CD4-positive, alpha-beta memory T cell (primary cell): ENCODE measurements at regions not wholly inside any gene's neighbourhood (a gene's known extent, or its start where the extent isn't known, plus 50 kb on each side); places are given as distances from the start of the nearest gene placed in this dataset.

Source experiments
- CTCF ChIA-PET: fragments of 350-600 bp; sonication (Branson Sonifier 250); formaldehyde crosslinking; loops from one replicate; lab custom pipeline; 2021; ENCODE audit warnings: inconsistent platforms; ENCODE audit not compliant: partially characterized antibody; lab: Charles Lee
- POLR2A ChIA-PET: fragments of 350-600 bp; sonication (Branson Sonifier 250); formaldehyde crosslinking; loops from one replicate; lab custom pipeline; 2021; ENCODE audit not compliant: partially characterized antibody; lab: Charles Lee
- DNase-seq, 5 donors: peaks; one replicate each; pipeline versions ENCODE4 v3.0.0 to v3.0.0-alpha.2; 2020 to 2022; ENCODE audit warnings: mixed read lengths in 1 of 5
- H3K27ac ChIP-seq: one replicate; pipeline ENCODE4 v1.7.0; 2013; ENCODE audit warnings: low read depth, low read length
- H3K27me3 ChIP-seq: 2 replicates; pipeline ENCODE4 v1.7.0; 2013; ENCODE audit warnings: mild to moderate bottlenecking, low read length, moderate library complexity; ENCODE audit not compliant: insufficient read depth
- H3K36me3 ChIP-seq: 2 replicates; pipeline ENCODE4 v1.7.0; 2013; ENCODE audit warnings: mild to moderate bottlenecking, low read length, moderate library complexity; ENCODE audit not compliant: insufficient read depth
- H3K4me1 ChIP-seq: 2 replicates; pipeline ENCODE4 v1.7.0; 2013; ENCODE audit warnings: mild to moderate bottlenecking, low read length, moderate library complexity; ENCODE audit not compliant: insufficient read depth
- H3K4me3 ChIP-seq, 2 donors: one replicate each; pipeline ENCODE4 v1.7.0; 2013; ENCODE audit warnings: low read length in 2 of 2, mild to moderate bottlenecking in 1 of 2
- H3K9me3 ChIP-seq, 2 donors: one replicate each; pipeline ENCODE4 v1.7.0; 2013; ENCODE audit warnings: low read length in 2 of 2, control low read depth in 1 of 2; ENCODE audit not compliant: control insufficient read depth in 1 of 2
- H3K27ac Mint-ChIP-seq, 7 donors: one replicate each; pipeline ENCODE4 v1.8.0; 2020 to 2021; ENCODE audit warnings: mixed read lengths in 7 of 7, mild to moderate bottlenecking in 6 of 7, inconsistent platforms in 3 of 7, moderate library complexity in 3 of 7
- H3K27me3 Mint-ChIP-seq, 2 donors: one replicate each; pipeline ENCODE4 v1.8.0; 2020 to 2021; ENCODE audit warnings: mixed read lengths in 2 of 2
- H3K36me3 Mint-ChIP-seq, 2 donors: one replicate each; pipeline ENCODE4 v1.8.0; 2020 to 2021; ENCODE audit warnings: mixed read lengths in 2 of 2, inconsistent platforms in 1 of 2, mild to moderate bottlenecking in 1 of 2
- H3K4me1 Mint-ChIP-seq, 4 donors: one replicate each; pipeline ENCODE4 v1.8.0; 2020 to 2021; ENCODE audit warnings: mixed read lengths in 4 of 4, mild to moderate bottlenecking in 1 of 4
- H3K4me3 Mint-ChIP-seq, 8 donors: one replicate each; pipeline ENCODE4 v1.8.0; 2020 to 2021; ENCODE audit warnings: mixed read lengths in 8 of 8, mild to moderate bottlenecking in 7 of 8, moderate library complexity in 6 of 8, inconsistent platforms in 3 of 8
- H3K9me3 Mint-ChIP-seq, 8 donors: one replicate each; pipeline ENCODE4 v1.8.0; 2020 to 2021; ENCODE audit warnings: mixed read lengths in 8 of 8, mild to moderate bottlenecking in 5 of 8, inconsistent platforms in 3 of 8, moderate library complexity in 1 of 8
- intact Hi-C: fragments of 100-400 bp; cut with micrococcal nuclease; formaldehyde crosslinking; loops from one replicate; pipeline ENCODE4 v1.15.1; 2023

GRCh38 chr18:5673616-5674015 is 129.8 kb upstream of the EPB41L3 start:
- Mint-ChIP-seq H3K4me3 (no peak overlapping the region), H3K27ac (no peak overlapping the region), H3K9me3 (peaks cover 0 to 2% (median 0%) of the 10 kb centered on the region in 8 donors)

GRCh38 chr18:5669585-5669984 is 125.8 kb upstream of the EPB41L3 start:
- Histone ChIP-seq H3K4me3 (no peak overlapping the region), H3K27me3 (no peaks in the 10 kb centered on the region), H3K9me3 (no peaks in the 10 kb centered on the region), H3K36me3 (no peaks in the 10 kb centered on the region), H3K27ac (no peak overlapping the region), H3K4me1 (no peaks in the 10 kb centered on the region)
- Mint-ChIP-seq H3K36me3 (no peaks in the 10 kb centered on the region), H3K4me3 (no peak overlapping the region), H3K4me1 (no peaks in the 10 kb centered on the region), H3K27ac (no peak overlapping the region), H3K9me3 (peaks cover 0 to 2% (median 0%) of the 10 kb centered on the region in 8 donors), H3K27me3 (no peaks in the 10 kb centered on the region)
- intact Hi-C loops: no loop called here
- DNase-seq: no peak
- POLR2A ChIA-PET: no interaction called here
- CTCF ChIA-PET: no interaction called here

More at GRCh38 chr18:5673616-5674015, 129.8 kb upstream of the EPB41L3 start:
- DNase-seq: no peak
- H3K27me3 Mint-ChIP-seq: no peaks in the 10 kb centered on the region
- POLR2A ChIA-PET: no interaction called here
- Histone ChIP-seq H3K4me3 (no peak overlapping the region), H3K4me1 (no peaks in the 10 kb centered on the region), H3K27ac (no peak overlapping the region), H3K36me3 (no peaks in the 10 kb centered on the region), H3K27me3 (no peaks in the 10 kb centered on the region), H3K9me3 (no peaks in the 10 kb centered on the region)
- H3K36me3 Mint-ChIP-seq: no peaks in the 10 kb centered on the region
- intact Hi-C loops: no loop called here
- no peaks in the 10 kb centered on the region for H3K4me1 Mint-ChIP-seq
- CTCF ChIA-PET: no interaction called here

GRCh38 chr18:5668087-5668715 is 124.4 kb upstream of the EPB41L3 start:
- Mint-ChIP-seq H3K27ac (no peak overlapping the region), H3K36me3 (no peaks in the 10 kb centered on the region), H3K9me3 (peaks cover 0 to 2% (median 0%) of the 10 kb centered on the region in 8 donors), H3K4me1 (no peaks in the 10 kb centered on the region), H3K4me3 (no peak overlapping the region), H3K27me3 (no peaks in the 10 kb centered on the region)
- Histone ChIP-seq H3K27ac (no peak overlapping the region), H3K4me1 (no peaks in the 10 kb centered on the region), H3K4me3 (no peak overlapping the region), H3K36me3 (no peaks in the 10 kb centered on the region), H3K9me3 (no peaks in the 10 kb centered on the region), H3K27me3 (no peaks in the 10 kb centered on the region)
- DNase-seq: no peak
- intact Hi-C loops: no loop called here
- ChIA-PET CTCF (no interaction called here), POLR2A (no interaction called here)

- H3K27me3 Mint-ChIP-seq: no peaks in the 10 kb centered on the region
- Histone ChIP-seq H3K27me3 (no peaks in the 10 kb centered on the region), H3K4me1 (no peaks in the 10 kb centered on the region), H3K9me3 (no peaks in the 10 kb centered on the region), H3K4me3 (no peak overlapping the region), H3K27ac (no peak overlapping the region), H3K36me3 (no peaks in the 10 kb centered on the region)
- no peaks in the 10 kb centered on the region for H3K4me1 Mint-ChIP-seq
- no peaks in the 10 kb centered on the region for H3K36me3 Mint-ChIP-seq
- DNase-seq: no peak
- peaks cover 0 to 2% (median 0%) of the 10 kb centered on the region in 8 donors for H3K9me3 Mint-ChIP-seq
- POLR2A ChIA-PET: no interaction called here
- CTCF ChIA-PET: no interaction called here
- H3K27ac Mint-ChIP-seq: no peak overlapping the region
- intact Hi-C loops: no loop called here
- H3K4me3 Mint-ChIP-seq: no peak overlapping the region
Observed at GRCh38 chr18:5667356-5667755, 123.6 kb upstream of the EPB41L3 start.

- Mint-ChIP-seq H3K27me3 (peaks cover 0 to 4% of the 10 kb centered on the region in 2 donors), H3K9me3 (peaks cover 0 to 2% (median 0%) of the 10 kb centered on the region in 8 donors), H3K27ac (no peak overlapping the region), H3K36me3 (no peaks in the 10 kb centered on the region), H3K4me3 (no peak overlapping the region), H3K4me1 (no peaks in the 10 kb centered on the region)
- ChIA-PET POLR2A (no interaction called here), CTCF (no interaction called here)
- H3K4me3 ChIP-seq: no peak overlapping the region
- H3K9me3 ChIP-seq: no peaks in the 10 kb centered on the region
- no peaks in the 10 kb centered on the region for H3K36me3 ChIP-seq
- intact Hi-C loops: no loop called here
- no peaks in the 10 kb centered on the region for H3K27me3 ChIP-seq
- H3K27ac ChIP-seq: no peak overlapping the region
- DNase-seq: no peak
- no peaks in the 10 kb centered on the region for H3K4me1 ChIP-seq
Observed at GRCh38 chr18:5662586-5663090, 118.8 kb upstream of the EPB41L3 start.

- ChIA-PET POLR2A (no interaction called here), CTCF (no interaction called here)
- DNase-seq: no peak
- Mint-ChIP-seq H3K27ac (no peak overlapping the region), H3K4me1 (no peaks in the 10 kb centered on the region), H3K27me3 (peaks cover 0 to 4% of the 10 kb centered on the region in 2 donors), H3K9me3 (peaks cover 0 to 2% (median 0%) of the 10 kb centered on the region in 8 donors), H3K36me3 (no peaks in the 10 kb centered on the region), H3K4me3 (no peak overlapping the region)
- no peak overlapping the region for H3K4me3 ChIP-seq
- intact Hi-C loops: no loop called here
- H3K27ac ChIP-seq: no peak overlapping the region
- H3K36me3 ChIP-seq: no peaks in the 10 kb centered on the region
- H3K27me3 ChIP-seq: no peaks in the 10 kb centered on the region
- no peaks in the 10 kb centered on the region for H3K4me1 ChIP-seq
- H3K9me3 ChIP-seq: no peaks in the 10 kb centered on the region
Observed at GRCh38 chr18:5661179-5661578, 117.4 kb upstream of the EPB41L3 start.

- Mint-ChIP-seq H3K9me3 (no peaks in the 10 kb centered on the region), H3K4me3 (no peak overlapping the region), H3K36me3 (no peaks in the 10 kb centered on the region), H3K27me3 (no peaks in the 10 kb centered on the region), H3K27ac (no peak overlapping the region), H3K4me1 (no peaks in the 10 kb centered on the region)
- DNase-seq: no peak
- CTCF ChIA-PET: no interaction called here
- POLR2A ChIA-PET: no interaction called here
- intact Hi-C loops: no loop called here
- H3K27ac ChIP-seq: no peak overlapping the region
- H3K4me3 ChIP-seq: no peak overlapping the region
- H3K27me3 ChIP-seq: no peaks in the 10 kb centered on the region
- H3K36me3 ChIP-seq: no peaks in the 10 kb centered on the region
- no peaks in the 10 kb centered on the region for H3K4me1 ChIP-seq
- no peaks in the 10 kb centered on the region for H3K9me3 ChIP-seq
Observed at GRCh38 chr18:5653802-5654201, 110.0 kb upstream of the EPB41L3 start.
